ENCODE measurements at regions not wholly inside any gene's neighbourhood (a gene's known extent, or its start where the extent isn't known, plus 50 kb on each side); places are given as distances from the start of the nearest gene placed in this dataset.
"Not testable (repeated sequence)": the region's sequence is repeated elsewhere in the genome, so short reads cannot be mapped to it uniquely, and the experiment has no call there.

GRCh38 chr15:20286559-20286958 lies 255.0 kb downstream of the GOLGA6L6 start:
- not testable (repeated sequence) for FAIRE-seq

- FAIRE-seq, result not testable (repeated sequence)
Observed at GRCh38 chr15:20285696-20286300, 255.8 kb downstream of the GOLGA6L6 start.

GRCh38 chr15:20284891-20285535 lies 256.6 kb downstream of the GOLGA6L6 start:
- not testable (repeated sequence) for FAIRE-seq

GRCh38 chr15:20283651-20284050 lies 257.9 kb downstream of the GOLGA6L6 start:
- FAIRE-seq, result not testable (repeated sequence)

GRCh38 chr15:20282491-20282943 lies 259.1 kb downstream of the GOLGA6L6 start:
- FAIRE-seq, result not testable (repeated sequence)

- not testable (repeated sequence) for FAIRE-seq
Observed at GRCh38 chr15:20281567-20282275, 259.9 kb downstream of the GOLGA6L6 start.

GRCh38 chr15:20280933-20281463 lies 260.6 kb downstream of the GOLGA6L6 start:
- FAIRE-seq, result no peak

GRCh38 chr15:20280141-20280932 lies 261.3 kb downstream of the GOLGA6L6 start:
- not testable (repeated sequence) for FAIRE-seq

- FAIRE-seq, result not testable (repeated sequence)
Observed at GRCh38 chr15:20279056-20279455, 262.5 kb downstream of the GOLGA6L6 start.

GRCh38 chr15:20278376-20278775 lies 263.2 kb downstream of the GOLGA6L6 start:
- FAIRE-seq, result not testable (repeated sequence)

GRCh38 chr15:20277451-20277850 lies 264.1 kb downstream of the GOLGA6L6 start:
- not testable (repeated sequence) for FAIRE-seq

- FAIRE-seq, result not testable (repeated sequence)
Observed at GRCh38 chr15:20276312-20277114, 265.1 kb downstream of the GOLGA6L6 start.

- not testable (repeated sequence) for FAIRE-seq
Observed at GRCh38 chr15:20275373-20275967, 266.1 kb downstream of the GOLGA6L6 start.

- FAIRE-seq, result no peak
Observed at GRCh38 chr15:20272422-20273184, 269.0 kb downstream of the GOLGA6L6 start.

GRCh38 chr15:20271647-20272046 lies 270.0 kb downstream of the GOLGA6L6 start:
- no peak for FAIRE-seq

- not testable (repeated sequence) for FAIRE-seq
Observed at GRCh38 chr15:20269956-20270355, 271.6 kb downstream of the GOLGA6L6 start.

GRCh38 chr15:20267996-20268395 lies 273.6 kb downstream of the GOLGA6L6 start:
- FAIRE-seq, result not testable (repeated sequence)

GRCh38 chr15:20267051-20267730 lies 274.4 kb downstream of the GOLGA6L6 start:
- not testable (repeated sequence) for FAIRE-seq

- FAIRE-seq, result not testable (repeated sequence)
Observed at GRCh38 chr15:20265710-20266109, 275.9 kb downstream of the GOLGA6L6 start.

Measured in islet of Langerhans (tissue), 1 donor.